GM19351 (cell line): ENCODE measurements at regions not wholly inside any gene's neighbourhood (a gene's known extent, or its start where the extent isn't known, plus 50 kb on each side); places are given as distances from the start of the nearest gene placed in this dataset.

ENCODE experiments used
- ATAC-seq: cut with Tn5 transposase; IDR thresholded peaks from one replicate; pipeline ENCODE4 v1.9.1; 2021; ENCODE audit warnings: mild to moderate bottlenecking, moderate library complexity; ENCODE audit not compliant: unreplicated experiment

DNA sequence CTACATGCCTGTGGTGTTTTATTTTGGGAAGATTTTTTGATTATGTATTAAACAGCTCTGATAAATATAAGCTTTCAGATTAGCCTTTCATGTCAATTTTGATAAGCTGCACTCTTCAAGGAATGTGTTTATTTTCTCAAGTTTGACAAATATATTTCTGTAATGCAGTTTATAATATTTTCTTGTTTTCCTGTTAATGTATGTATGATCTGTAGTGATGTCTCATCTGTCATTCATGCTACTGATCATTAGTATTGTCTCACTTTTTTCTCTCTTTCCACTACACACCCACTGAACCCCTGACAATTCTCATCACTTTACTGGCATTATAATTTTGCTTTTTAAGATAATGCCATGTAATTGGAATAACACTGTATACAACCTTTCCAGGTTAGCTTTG is 100.9 kb downstream of the TMEM18 start:
- ATAC-seq: no peak

DNA sequence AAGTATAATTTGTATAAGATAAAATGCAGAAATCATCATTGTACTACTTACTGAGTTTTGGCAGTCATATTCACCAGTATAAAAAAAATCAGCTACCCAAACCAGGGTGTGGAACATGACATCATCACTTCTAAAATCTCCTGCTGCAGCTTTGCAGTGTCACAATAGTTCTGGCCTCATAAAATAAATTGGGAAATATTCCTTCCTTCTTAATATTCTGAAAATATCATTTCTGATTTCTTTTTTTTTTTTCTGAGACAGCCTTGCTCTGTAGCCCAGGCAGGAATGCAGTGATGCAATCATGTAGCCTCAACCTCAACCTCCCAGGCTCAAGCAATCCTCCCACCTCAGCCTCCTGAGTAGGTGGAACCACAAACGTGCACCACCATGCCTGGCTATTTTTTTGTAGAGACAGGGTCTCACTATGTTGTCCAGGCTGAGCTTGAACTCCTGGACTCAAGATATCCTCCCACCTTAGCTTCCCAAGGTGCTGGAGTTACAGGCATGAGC is 101.4 kb downstream of the TMEM18 start:
- no peak for ATAC-seq

DNA sequence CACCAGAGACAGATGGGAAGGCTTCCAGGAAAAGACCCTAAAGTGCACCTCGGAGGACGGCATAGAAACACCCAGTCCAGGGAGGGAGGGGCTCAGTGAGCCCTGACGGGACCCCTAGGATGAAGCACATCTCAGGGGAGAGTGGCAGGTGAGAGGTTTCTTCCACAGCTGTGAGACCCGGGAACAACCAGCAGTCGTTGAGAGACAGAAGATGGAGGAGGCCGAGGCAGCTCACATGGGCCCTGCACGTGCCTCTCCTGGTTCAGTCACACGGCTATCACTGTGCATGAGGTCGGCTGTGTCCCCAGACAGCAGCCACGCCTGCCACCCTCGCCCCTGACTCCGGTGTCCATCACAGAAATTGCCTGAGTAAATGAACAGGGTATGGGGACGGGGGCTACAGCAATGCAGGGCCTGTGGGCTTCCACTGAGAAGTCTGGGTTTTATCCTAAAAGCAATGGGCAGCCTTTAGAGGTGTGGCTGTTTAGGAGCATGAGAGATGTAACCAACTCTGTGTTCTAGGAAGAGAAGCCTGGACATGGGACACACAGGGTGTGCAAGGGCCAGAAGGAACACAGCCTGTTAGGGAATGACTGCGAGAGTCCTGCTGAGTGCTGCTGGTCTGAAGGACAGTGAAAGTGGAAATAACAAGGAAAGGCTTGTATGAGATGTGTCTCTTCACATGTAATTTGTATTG is 102.0 kb downstream of the TMEM18 start:
- no peak for ATAC-seq

DNA sequence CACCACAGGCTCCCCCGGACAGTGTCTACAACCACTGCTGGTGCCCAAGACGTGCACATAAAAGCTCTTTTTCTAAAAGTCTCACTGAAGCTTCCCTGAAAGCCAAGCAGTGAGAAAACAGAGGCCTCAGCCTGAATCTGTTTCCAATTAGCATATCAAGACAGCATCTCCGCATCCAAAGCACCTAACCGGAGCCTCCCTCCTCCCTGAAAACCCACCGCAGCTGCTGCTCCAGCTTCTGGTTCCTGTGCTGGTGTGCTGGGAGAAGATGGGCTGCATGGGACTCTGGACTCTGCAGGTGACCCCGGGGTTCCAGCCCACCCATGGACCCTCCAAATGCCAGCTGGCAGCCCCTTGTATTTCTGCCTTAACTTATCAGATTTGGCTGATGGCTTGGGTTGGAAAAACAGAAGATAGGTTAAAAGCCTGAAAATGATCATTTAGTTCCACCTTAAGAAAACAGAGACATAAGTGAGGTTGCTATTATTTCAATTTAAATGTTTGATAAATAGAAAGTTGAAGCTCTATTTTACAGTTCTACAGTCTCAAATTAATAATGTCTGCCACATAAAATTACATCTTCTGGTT is 103.3 kb downstream of the TMEM18 start:
- no peak for ATAC-seq

DNA sequence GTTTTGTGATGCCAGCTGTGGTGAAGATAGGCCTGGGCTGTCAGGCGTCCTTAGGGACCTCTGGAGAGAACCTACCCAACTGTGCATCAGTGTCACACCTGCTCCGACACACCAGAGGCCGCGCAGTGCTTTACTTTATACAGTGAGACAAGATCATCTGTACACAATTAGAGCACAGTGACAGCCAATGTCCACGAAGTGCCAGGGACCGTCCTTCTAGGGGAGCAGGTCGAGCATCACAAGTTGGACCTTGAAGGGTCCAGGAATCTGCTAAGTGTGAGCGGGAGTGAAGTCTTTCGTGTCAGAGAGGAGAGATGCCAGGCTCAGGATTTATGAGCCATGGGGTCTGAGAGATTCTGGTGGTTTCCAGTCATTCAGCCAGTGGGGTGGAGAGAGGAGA is 104.2 kb downstream of the TMEM18 start:
- ATAC-seq: no peak

DNA sequence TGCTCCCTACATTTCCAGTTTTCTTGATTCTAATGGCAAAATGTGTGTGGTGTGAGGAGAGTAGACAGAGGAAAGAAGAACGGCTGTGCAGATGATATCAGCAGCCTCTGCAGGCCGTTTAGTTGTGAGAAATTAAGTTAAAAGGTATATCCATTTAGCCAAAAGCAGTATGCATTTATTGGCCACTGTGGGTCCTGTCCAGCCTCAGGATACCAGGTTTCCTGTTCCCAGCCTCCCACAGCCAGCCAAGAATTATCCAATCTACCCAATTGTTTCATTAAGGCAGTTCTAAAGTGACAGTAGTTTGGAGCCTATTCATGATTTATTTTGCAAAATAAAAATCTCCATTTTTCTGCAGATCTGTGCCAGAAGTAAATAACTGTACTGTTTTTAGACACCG is 107.5 kb downstream of the TMEM18 start:
- no peak for ATAC-seq

DNA sequence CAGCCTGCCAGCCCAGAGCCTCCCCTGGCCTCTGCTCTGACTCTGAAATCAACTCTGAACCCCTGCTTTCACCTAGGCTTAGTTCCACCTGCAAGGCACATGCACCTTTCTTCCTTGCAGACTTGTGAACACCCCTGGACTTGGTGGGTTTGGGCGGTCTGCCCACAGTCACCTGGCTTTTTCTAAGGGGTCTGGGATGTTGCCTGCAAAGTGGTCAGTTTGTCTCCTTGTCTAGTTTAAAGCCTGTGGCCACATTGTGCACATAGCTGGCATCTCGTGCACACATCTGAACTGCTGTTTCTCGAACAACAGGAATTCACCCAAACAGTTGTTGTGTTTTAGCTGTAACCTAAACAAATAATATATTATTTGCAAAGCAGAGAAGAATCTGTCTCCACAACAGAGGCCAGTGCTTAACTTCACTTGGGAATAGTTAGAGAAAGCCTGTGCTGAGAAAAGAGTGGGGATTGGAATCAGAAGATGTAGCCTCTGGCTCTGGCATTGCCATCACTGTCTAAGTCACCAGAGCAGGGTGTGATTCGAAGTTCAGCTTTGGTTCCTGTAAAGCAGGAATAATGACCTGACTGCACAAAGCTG is 108.5 kb downstream of the TMEM18 start:
- no peak for ATAC-seq

DNA sequence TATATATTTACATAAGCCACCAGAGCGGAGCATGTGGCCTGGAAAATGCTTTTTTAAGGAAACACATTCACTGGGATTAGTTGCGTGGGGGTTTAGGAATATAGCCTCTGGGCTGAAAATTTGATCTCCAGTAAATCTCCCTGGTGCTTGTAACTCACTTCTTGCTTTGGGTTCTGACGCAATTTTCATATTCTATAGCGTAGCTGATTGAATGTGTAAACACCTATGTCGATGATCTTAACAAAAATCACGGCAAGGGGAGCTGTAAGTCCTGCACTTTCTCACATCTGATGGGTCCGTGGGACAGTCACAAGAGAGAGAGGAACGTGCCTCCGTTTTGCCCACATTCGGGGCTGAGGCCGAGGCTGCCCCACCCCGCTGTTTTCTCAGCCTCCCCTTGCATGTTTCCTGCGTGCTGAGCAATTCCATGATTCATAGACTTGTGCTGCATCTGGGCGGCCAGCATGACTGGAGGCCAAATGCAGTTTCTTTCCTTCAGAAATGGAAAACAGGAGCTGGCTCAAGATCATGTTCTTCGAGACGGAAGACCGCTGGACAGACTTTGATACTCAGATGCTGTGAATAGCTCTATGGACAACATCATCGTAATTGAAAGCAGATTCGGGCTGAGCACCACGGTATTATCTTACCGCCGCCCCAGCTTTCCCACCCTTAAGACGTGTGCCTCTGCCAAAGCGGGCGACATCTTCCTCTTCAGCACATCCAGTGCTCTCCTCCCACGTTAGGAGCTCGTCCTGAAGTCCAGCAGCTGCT is 109.2 kb downstream of the TMEM18 start:
- ATAC-seq: no peak

DNA sequence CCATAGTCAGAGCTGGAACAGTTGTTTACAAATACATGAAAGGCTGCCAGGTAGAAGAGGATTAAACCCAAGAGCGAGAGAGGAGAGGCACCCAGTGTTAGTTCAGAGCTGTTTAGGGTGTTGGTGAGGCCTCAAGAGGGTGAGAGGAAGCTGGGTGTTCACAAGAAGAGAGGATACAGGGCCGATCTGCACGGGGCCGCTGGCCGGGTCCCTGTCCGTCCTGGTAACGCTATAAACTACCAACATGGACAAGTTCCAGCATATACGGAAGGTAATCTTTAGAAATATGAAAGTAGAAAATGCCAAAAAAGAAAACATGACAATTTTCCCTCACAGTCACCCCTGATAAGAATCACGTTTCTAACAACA is 109.7 kb downstream of the TMEM18 start:
- no peak for ATAC-seq

DNA sequence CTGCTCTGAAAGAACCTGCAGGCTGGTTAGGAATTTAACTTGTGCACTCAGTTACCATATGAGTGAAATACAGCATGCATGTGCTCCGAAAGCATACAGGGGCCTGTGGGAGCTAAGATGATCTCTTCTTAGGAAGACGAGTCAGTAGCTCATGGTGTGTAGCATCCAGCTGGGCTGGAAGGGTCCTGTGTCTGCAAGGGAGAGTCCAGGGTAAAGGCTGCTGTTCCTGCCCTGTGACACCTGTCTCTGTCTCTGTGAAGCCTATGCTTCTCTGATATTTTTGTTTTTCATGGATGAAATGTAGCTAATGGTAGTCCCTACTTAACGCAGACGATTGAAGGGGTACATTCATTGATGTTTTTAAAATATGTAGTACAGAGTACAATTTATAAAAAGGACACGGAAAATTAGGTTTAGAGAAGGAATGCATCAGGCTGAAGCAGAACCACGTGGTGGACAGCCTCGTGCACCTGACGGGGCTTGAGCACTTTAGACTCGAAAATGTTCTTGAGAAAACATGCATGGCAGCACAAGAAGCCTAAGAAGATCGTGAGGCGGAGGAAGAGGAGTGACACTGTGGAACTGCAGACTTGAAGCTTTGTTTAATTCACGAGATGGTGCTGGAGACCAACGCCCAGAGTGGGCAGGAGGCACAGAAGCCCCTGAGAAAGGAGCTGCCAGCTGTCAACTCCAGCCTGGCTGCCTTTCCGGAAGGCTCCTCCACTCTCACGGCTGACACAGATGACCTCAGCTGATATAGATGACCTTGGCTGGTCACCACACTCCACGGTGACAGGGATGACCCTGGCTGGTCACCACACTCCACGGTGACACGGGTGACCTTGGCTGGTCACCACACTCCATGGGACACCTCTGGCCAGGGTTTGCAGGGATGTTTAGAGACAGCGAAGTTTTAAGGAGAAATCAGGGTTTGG is 110.6 kb downstream of the TMEM18 start:
- no peak for ATAC-seq

DNA sequence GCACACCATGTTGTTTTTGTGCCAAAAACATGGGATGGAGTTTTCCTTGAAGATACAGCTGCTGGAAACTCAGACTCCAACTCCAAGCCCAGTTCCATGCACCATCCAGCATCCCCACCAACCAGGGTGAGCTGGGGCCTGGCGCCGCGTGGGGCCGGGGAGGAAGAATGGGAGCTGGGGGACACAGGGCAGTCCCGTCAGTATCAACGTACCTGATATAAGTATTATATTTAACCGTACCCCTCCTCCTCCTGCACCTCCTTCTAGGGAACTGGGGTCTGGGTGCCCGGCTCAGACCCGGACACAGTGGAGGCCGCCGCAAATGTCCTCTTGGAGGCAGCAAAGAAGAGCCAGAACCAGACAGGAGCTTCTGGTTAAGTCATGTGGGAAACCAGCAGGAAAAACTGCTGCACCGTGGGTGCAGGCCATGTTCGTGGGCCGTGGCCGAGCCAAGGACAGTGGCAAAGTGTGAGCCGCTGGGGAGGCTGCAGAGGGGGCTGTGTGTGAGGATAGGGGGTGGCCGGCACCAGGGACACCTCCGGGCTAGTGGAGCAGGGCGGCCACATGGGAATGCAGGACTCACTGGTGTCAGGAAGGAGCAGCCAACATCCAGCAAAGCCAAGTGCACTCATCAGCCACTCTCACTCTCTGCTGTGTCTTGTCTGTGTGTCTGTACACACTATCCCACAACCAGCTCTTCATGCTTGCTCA is 112.6 kb downstream of the TMEM18 start:
- ATAC-seq: no peak

DNA sequence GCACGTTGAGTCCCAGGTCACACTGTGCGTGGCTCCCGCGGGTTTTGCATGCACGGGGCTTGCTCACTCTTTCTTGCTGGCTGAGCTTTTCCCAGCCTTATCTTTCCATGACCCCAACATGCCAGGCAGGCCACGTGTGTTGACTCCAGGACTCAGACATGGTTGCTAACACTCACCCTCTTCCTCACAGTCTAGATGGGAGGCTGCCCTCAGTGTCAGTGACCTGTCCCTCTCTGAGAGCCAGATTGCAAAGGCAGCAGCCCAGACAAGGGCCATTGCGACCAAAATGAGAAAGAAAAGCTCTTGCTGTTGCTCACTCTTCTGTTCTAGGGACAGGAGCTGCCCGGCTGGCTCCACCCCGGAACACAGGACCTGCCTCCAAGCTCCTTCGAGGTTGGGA is 113.7 kb downstream of the TMEM18 start:
- no peak for ATAC-seq

DNA sequence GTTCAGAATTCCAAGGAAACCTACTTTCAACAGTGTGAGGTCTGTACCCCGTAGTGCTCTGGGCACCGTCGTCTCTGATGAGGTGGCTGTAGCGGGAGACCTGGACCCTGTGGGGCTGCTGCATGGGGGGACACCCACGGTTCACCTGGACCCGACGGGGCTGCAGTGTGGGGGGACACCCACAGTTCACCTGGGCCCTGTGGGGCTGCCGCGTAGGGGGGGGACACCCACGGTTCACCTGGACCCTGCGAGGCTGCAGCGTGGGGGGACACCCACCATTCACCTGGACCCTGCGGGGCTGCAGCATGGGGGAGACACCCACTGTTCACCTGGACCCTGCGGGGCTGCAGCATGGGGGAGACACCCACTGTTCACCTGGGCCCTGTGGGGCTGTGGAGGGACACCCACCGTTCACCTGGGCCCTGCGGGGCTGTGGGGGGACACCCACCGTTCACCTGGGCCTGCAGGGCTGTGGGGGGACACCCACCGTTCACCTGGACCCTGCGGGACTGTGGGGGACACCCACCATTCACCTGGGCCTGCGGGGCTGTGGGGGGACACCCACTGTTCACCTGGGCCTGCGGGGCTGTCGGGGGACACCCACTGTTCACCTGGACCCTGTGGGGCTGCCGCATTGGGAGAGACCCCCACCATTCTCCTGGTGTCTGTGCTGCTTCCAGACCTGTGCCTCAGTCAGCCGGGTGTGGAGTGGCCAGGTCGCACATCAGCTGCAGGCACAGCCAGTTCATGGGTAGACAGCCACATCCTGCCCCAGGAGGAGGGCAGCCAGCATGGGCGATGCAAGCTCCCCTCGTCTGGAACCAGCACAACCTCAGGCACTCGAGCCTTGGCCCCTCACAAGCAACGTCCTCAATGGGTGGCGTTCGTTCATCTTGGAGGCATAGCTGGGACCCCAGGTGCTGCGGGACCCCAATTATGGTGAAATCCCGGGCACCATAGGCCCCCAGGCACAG is 114.5 kb downstream of the TMEM18 start:
- ATAC-seq: no peak

DNA sequence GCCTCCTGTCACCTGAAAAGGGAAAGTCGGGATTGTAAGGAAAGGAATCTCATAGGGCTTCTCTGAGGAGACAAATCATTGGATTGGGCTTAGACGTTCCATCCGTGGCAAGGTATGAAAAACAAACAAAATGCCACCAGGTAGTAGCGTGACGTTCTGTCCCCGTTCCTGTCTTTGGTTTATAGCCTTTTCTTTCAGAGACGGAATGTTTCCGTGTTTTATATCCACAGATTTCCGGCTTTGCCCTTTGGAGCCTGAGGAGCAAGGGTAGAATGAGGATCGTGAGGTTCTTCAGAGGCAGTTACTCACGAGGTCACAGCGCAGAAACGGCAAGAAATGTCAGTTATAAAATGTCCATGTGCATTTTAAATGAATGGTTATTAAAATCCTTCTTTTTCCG is 118.3 kb downstream of the TMEM18 start:
- no peak for ATAC-seq

DNA sequence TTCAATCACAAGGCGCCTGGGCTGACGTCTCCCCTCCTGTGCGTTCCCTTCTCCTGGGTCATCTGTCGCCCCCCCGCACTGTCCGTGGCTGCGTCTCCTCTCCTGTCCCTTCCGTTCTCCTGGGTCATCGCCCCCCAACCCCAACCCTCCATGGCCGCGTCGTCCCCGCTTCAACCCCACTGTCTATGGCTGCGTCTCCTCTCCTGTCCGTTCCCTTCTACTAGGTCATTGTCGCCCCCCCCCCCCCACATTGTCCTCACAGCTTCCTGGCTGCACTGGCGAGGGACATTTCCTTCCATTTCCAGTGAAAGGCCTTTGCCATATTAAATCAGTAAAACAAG is 118.9 kb downstream of the TMEM18 start:
- ATAC-seq: no peak

DNA sequence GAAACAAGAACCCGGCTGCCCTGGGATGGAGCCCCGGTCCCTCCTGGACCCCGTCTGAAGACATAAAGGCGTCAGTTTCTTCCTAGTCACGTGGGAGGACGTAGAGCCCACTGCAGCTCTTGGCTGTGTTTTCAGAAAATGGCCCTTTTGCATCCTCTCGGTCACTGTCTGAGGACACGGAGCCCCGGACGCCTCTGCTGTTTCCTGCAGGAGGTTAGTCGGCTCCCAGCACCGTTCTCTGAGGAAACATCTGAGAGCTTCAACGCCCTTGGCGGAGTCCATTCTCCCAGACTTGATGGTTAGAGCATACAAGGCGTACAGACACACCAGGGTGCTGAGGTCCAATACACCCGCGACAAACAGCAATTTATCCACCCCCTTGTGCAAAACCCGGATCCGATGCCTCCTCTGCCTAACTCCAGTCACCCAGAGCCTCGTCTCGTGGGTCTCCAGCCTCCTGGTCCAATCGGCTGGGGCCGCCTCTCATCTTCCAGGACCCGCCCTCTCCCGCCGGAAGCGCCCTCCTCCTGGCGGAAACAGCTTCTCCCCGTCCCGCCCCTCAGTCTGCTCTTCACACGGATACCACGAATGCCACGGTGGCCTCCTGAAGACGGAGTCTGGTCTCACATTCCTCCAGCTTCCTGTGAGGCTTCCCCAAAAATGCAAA is 119.4 kb downstream of the TMEM18 start:
- ATAC-seq: no peak

DNA sequence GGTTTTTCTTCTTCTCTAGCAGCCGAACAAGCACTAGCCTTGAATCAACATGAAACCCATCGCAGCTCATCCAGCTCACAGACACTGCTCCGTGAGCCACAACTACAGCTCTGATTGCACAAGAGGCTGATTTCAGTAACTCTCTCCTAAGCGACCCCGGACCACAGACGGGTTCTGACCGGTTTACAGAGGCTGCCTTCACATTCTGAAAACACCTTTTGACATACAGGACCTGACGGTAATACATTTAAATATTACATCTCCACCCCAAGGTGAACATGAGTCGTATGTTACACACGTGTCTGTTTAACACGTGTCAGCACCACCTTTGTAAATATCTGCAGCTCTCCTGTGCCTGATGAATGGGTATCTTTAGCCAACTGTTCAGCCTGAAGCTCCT is 120.7 kb downstream of the TMEM18 start:
- ATAC-seq: no peak

DNA sequence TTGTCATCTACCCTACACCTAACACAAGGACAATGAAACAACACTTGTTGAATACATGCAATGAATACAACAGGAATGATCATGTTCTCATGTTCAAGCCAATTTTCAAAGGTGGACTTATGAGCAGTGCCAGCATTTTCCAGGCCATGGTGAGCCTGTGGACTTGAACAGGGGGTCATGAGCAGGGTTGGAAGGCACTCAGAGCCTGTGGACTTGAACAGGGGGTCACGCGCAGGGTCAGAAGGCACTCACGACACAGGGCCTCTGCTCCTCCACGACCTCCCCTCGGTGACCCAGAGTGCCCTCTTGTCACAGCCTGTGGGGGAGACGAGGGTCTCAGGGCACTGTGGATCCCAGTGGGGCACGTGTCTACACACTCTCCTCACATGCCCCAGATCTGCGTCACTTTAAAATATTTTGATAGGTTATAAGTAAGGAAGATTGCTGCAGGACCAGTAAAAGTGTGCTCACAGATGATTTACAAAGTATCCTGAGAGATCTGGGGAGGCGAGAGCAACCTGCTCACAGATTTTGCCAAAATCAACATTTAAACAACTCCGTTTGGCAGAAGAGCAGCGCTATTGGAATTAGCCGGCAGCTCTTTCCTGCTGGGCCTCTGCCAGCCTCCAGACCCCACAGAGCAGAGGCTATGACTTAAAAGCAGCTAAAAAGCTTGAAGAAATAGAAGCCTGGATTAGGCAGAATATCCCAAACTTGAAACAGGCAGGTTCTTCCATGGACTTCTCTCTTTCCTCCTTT is 121.9 kb downstream of the TMEM18 start:
- ATAC-seq: no peak
